H9 (cell line): ENCODE measurements at regions not wholly inside any gene's neighbourhood (a gene's known extent, or its start where the extent isn't known, plus 50 kb on each side); places are given as distances from the start of the nearest gene placed in this dataset.

ENCODE experiments used
- DNase-seq: peaks from one replicate; pipeline ENCODE4 v3.0.0-alpha.2; 2017
- H2AFZ ChIP-seq: one replicate; pipeline ENCODE4 v1.6.1; 2013; ENCODE audit warnings: mild to moderate bottlenecking, low read length, control low read depth, moderate library complexity
- H2AK5ac ChIP-seq: 2 replicates; pipeline ENCODE4 v1.6.1; 2013; ENCODE audit warnings: low read length, control low read depth, mixed read lengths; ENCODE audit not compliant: insufficient read length
- H2BK120ac ChIP-seq: one replicate; pipeline ENCODE4 v1.6.1; 2013; ENCODE audit warnings: low read depth, mild to moderate bottlenecking, low read length, control low read depth, inconsistent platforms; ENCODE audit not compliant: poor library complexity, severe bottlenecking
- H2BK12ac ChIP-seq: 2 replicates; pipeline ENCODE4 v1.6.1; 2013; ENCODE audit warnings: low read length, control low read depth, mixed read lengths, low read depth; ENCODE audit not compliant: insufficient read length
- H2BK15ac ChIP-seq: 2 replicates; pipeline ENCODE4 v1.6.1; 2013; ENCODE audit warnings: low read depth, low read length, control low read depth
- H2BK20ac ChIP-seq: one replicate; pipeline ENCODE4 v1.6.1; 2013; ENCODE audit warnings: low read depth, mild to moderate bottlenecking, low read length, control low read depth, inconsistent platforms; ENCODE audit not compliant: poor library complexity, severe bottlenecking
- H2BK5ac ChIP-seq: 2 replicates; pipeline ENCODE4 v1.6.1; 2013; ENCODE audit warnings: low read length, control low read depth, mixed read lengths; ENCODE audit not compliant: insufficient read length
- H3K14ac ChIP-seq: 2 replicates; pipeline ENCODE4 v1.6.1; 2013; ENCODE audit warnings: low read length, control low read depth; ENCODE audit not compliant: insufficient read depth
- H3K18ac ChIP-seq: 2 replicates; pipeline ENCODE4 v1.6.1; 2013; ENCODE audit warnings: low read depth, mild to moderate bottlenecking, mixed read lengths, low read length, control low read depth; ENCODE audit not compliant: insufficient read length
- H3K23ac ChIP-seq: 2 replicates; pipeline ENCODE4 v1.6.1; 2013; ENCODE audit warnings: low read length, control low read depth, mixed read lengths, low read depth; ENCODE audit not compliant: insufficient read length
- H3K23me2 ChIP-seq: 2 replicates; pipeline ENCODE4 v1.6.1; 2013; ENCODE audit warnings: low read depth, mild to moderate bottlenecking, mixed read lengths, low read length, control low read depth; ENCODE audit not compliant: insufficient read length, poor library complexity, severe bottlenecking
- H3K27ac ChIP-seq: 2 replicates; pipeline ENCODE4 v1.5.1; 2013; ENCODE audit warnings: low read length, control low read depth, mixed read lengths, low read depth; ENCODE audit not compliant: insufficient read length
- H3K27me3 ChIP-seq: 2 replicates; pipeline ENCODE4 v1.6.1; 2013; ENCODE audit warnings: low read length, control low read depth, inconsistent platforms; ENCODE audit not compliant: insufficient read depth
- H3K4ac ChIP-seq: 2 replicates; pipeline ENCODE4 v1.6.1; 2013; ENCODE audit warnings: low read depth, mild to moderate bottlenecking, control low read depth, inconsistent platforms, low read length, moderate library complexity
- H3K4me1 ChIP-seq: 2 replicates; pipeline ENCODE4 v1.6.1; 2013; ENCODE audit warnings: low read length, control low read depth, inconsistent platforms; ENCODE audit not compliant: insufficient read depth
- H3K4me2 ChIP-seq: 2 replicates; pipeline ENCODE4 v1.6.1; 2013; ENCODE audit warnings: low read length, control low read depth, mixed read lengths; ENCODE audit not compliant: insufficient read length, insufficient read depth
- H3K56ac ChIP-seq: 2 replicates; pipeline ENCODE4 v1.6.1; 2013; ENCODE audit warnings: low read depth, mild to moderate bottlenecking, mixed read lengths, low read length, control low read depth; ENCODE audit not compliant: insufficient read length
- H3K79me1 ChIP-seq: 2 replicates; pipeline ENCODE4 v1.6.1; 2013; ENCODE audit warnings: low read depth, mild to moderate bottlenecking, moderate library complexity, low read length, control low read depth, inconsistent platforms; ENCODE audit not compliant: insufficient read depth, poor library complexity, severe bottlenecking
- H3K79me2 ChIP-seq: 2 replicates; pipeline ENCODE4 v1.6.1; 2013; ENCODE audit warnings: low read length, control low read depth, inconsistent platforms; ENCODE audit not compliant: insufficient read depth
- H3K9ac ChIP-seq: 2 replicates; pipeline ENCODE4 v1.6.1; 2013; ENCODE audit warnings: low read length, control low read depth, mixed read lengths; ENCODE audit not compliant: insufficient read length; ENCODE audit errors: extremely low read depth
- H3K9me3 ChIP-seq: one replicate; pipeline ENCODE4 v1.6.1; 2013; ENCODE audit warnings: low read depth, low read length, inconsistent platforms; ENCODE audit not compliant: control insufficient read depth
- H3T11ph ChIP-seq: one replicate; pipeline ENCODE4 v1.6.1; 2013; ENCODE audit warnings: mild to moderate bottlenecking, low read length, control low read depth, inconsistent platforms
- H4K20me1 ChIP-seq: one replicate; pipeline ENCODE4 v1.6.1; 2013; ENCODE audit not compliant: control insufficient read depth, insufficient read length, insufficient read depth
- H4K5ac ChIP-seq: 2 replicates; pipeline ENCODE4 v1.6.1; 2013; ENCODE audit warnings: low read depth, mild to moderate bottlenecking, mixed read lengths, low read length, control low read depth; ENCODE audit not compliant: insufficient read length
- H4K8ac ChIP-seq: replicated peaks from 2 replicates; pipeline ENCODE4 v1.6.1; 2013; ENCODE audit warnings: low read length, control low read depth, mixed read lengths, low read depth; ENCODE audit not compliant: insufficient read length
- H4K91ac ChIP-seq: 2 replicates; pipeline ENCODE4 v1.6.1; 2013; ENCODE audit warnings: low read depth, mild to moderate bottlenecking, moderate library complexity, mixed read lengths, low read length, control low read depth; ENCODE audit not compliant: insufficient read length
- H3K27ac Mint-ChIP-seq, 3 experiments: 2 replicates in 2 of 3; 3 replicates in 1 of 3; pipeline ENCODE4 v1.8.0; 2020 to 2021; ENCODE audit warnings: mixed read lengths in 3 of 3, mild to moderate bottlenecking in 1 of 3, moderate library complexity in 1 of 3
- H3K27me3 Mint-ChIP-seq: 2 replicates; pipeline ENCODE4 v1.8.0; 2021; ENCODE audit warnings: low read depth, mild to moderate bottlenecking, moderate library complexity, mixed read lengths
- H3K36me3 Mint-ChIP-seq, 3 experiments: 2 replicates in 2 of 3; 3 replicates in 1 of 3; pipeline ENCODE4 v1.8.0; 2020 to 2021; ENCODE audit warnings: low read depth in 3 of 3, mixed read lengths in 3 of 3; ENCODE audit not compliant: insufficient read depth in 1 of 3
- H3K4me1 Mint-ChIP-seq, 2 experiments: 2 replicates each; pipeline ENCODE4 v1.8.0; 2020; ENCODE audit warnings: mixed read lengths in 2 of 2
- H3K4me3 Mint-ChIP-seq, 2 experiments: 2 replicates in 1 of 2; 3 replicates in 1 of 2; pipeline ENCODE4 v1.8.0; 2020 to 2021; ENCODE audit warnings: mild to moderate bottlenecking in 2 of 2, mixed read lengths in 2 of 2, moderate library complexity in 1 of 2
- H3K9me3 Mint-ChIP-seq, 2 experiments: 2 replicates in 1 of 2; 3 replicates in 1 of 2; pipeline ENCODE4 v1.8.0; 2020; ENCODE audit warnings: mild to moderate bottlenecking in 2 of 2, mixed read lengths in 2 of 2, moderate library complexity in 1 of 2
- WGBS: extraction: QIAGEN DNeasy Blood & Tissue Kit; methylation state at CpG from one replicate; pipeline ENCODE4 v1.1.7; 2013; ENCODE audit warnings: missing lambda C conversion rate, low lambda C conversion rate, mixed read lengths; ENCODE audit not compliant: insufficient read length; ENCODE audit errors: extremely low coverage; 5-methylcytosine and 5-hydroxymethylcytosine counted together
- TF ChIP-seq, protein P1 (sequence below): fragments of 200-600 bp; sonication (generic); conservative IDR thresholded peaks from 3 replicates; pipeline ENCODE4 v1.8.0; 2021; ENCODE audit warnings: antibody characterized with exemption, mild to moderate bottlenecking

- Histone ChIP-seq H3K23ac (no peak overlapping the region), H2AK5ac (no peak overlapping the region), H3K27ac (no peak overlapping the region), H2BK15ac (no peak overlapping the region), H3K9ac (no peak overlapping the region), H3T11ph (no peak overlapping the region), H3K79me2 (no peaks in the 10 kb centered on the region), H4K91ac (no peak overlapping the region), H4K8ac (no peak overlapping the region), H3K14ac (no peak overlapping the region), H3K23me2 (no peaks in the 10 kb centered on the region), H2BK5ac (no peak overlapping the region), H3K4ac (no peak overlapping the region), H2BK20ac (no peak overlapping the region), H3K9me3 (no peaks in the 10 kb centered on the region), H2AFZ (no peak overlapping the region), H3K56ac (no peak overlapping the region), H3K79me1 (no peaks in the 10 kb centered on the region), H4K20me1 (no peaks in the 10 kb centered on the region), H3K18ac (no peak overlapping the region), H3K4me1 (no peaks in the 10 kb centered on the region), H3K27me3 (no peaks in the 10 kb centered on the region), H3K4me2 (no peak overlapping the region), H2BK12ac (no peak overlapping the region), H4K5ac (no peak overlapping the region), H2BK120ac (no peak overlapping the region)
- WGBS: no CpG with 5 or more reads among the region's 1 CpG
- Mint-ChIP-seq H3K9me3 (peaks cover 3 to 12% of the 10 kb centered on the region in 2 experiments; a peak in 4 of 5 replicates), H3K36me3 (peaks cover 0 to 2% (median under 1%) of the 10 kb centered on the region in 3 experiments; a peak in 4 of 7 replicates), H3K4me3 (no peak overlapping the region), H3K27ac (no peak overlapping the region), H3K27me3 (no peaks in the 10 kb centered on the region; the same call in 1 of the 2 replicates), H3K4me1 (no peaks in the 10 kb centered on the region)
- no peak for DNase-seq
- TF ChIP-seq, protein P1, sequence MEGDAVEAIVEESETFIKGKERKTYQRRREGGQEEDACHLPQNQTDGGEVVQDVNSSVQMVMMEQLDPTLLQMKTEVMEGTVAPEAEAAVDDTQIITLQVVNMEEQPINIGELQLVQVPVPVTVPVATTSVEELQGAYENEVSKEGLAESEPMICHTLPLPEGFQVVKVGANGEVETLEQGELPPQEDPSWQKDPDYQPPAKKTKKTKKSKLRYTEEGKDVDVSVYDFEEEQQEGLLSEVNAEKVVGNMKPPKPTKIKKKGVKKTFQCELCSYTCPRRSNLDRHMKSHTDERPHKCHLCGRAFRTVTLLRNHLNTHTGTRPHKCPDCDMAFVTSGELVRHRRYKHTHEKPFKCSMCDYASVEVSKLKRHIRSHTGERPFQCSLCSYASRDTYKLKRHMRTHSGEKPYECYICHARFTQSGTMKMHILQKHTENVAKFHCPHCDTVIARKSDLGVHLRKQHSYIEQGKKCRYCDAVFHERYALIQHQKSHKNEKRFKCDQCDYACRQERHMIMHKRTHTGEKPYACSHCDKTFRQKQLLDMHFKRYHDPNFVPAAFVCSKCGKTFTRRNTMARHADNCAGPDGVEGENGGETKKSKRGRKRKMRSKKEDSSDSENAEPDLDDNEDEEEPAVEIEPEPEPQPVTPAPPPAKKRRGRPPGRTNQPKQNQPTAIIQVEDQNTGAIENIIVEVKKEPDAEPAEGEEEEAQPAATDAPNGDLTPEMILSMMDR: no peak
Measured at GRCh38 chr21:22468893-22469292, 1470.7 kb downstream of the NCAM2 start.
